A172 (cell line): ENCODE measurements at regions not wholly inside any gene's neighbourhood (a gene's known extent, or its start where the extent isn't known, plus 50 kb on each side); places are given as distances from the start of the nearest gene placed in this dataset.

ENCODE experiments used
- DNase-seq: peaks from one replicate; pipeline ENCODE4 v3.0.0-alpha.2; 2015; ENCODE audit warnings: low spot score

DNA sequence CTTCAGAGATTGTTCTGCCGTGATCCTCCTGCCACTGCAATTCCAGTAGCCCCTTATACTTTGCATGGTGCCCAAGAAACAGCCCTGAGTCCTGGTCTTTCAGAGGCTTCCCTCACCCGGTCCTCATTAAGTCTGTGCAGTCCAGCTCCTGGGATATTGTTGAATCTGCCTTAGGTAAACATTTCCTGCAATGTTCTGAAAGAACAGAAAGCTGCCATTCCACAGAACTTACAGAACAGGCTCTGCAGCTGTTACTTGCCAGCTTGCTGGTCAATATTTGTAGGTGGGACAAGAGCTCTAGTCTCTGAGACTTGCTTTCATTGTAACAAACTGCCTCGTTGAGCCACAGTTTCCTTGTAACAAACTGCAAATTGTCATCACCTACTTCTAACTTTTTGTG lies 115.0 kb upstream of the KIF5B start:
- no peak for DNase-seq

GRCh38 chr10:32169556-32169955 lies 113.3 kb upstream of the KIF5B start:
- no peak for DNase-seq

DNA sequence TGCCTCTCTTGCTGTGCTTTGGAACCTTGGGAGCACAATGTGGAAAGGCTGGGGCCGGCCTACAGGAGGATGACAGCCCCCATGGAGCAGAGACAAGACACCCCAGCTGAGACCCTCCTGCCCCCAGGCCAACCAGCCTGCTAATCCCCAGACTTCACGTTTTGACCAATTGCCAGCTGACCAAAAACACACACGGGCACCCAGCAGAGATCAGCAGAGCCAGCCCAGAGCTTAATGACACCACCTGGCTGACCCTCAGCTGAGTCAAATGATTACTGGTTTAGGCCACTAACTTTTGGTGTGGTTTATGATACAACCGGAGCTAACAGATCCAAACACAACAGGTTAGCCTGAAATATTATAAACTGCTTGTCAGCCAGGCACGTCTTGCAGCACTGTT lies 111.2 kb upstream of the KIF5B start:
- DNase-seq: no peak

DNA sequence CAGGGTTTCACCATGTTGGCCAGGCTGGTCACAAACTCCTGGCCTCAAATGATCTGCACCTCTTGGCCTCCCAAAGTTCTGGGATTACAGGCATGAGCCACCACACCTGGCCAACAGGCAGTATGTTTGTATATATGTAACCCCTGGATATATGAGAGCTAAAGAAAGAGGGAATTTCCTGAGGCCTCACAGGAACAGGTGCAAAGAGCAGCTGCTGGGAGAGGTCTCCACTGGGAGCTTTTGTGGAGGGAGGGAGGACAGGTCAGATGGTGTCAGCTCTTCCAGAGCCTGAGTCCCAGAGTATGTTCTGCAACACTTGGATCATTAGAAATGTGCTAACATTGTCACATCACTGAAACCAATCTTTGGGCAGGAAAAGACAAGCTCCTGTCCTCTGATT lies 110.1 kb upstream of the KIF5B start:
- DNase-seq: no peak

GRCh38 chr10:32163762-32164148 lies 107.5 kb upstream of the KIF5B start:
- DNase-seq: no peak

DNA sequence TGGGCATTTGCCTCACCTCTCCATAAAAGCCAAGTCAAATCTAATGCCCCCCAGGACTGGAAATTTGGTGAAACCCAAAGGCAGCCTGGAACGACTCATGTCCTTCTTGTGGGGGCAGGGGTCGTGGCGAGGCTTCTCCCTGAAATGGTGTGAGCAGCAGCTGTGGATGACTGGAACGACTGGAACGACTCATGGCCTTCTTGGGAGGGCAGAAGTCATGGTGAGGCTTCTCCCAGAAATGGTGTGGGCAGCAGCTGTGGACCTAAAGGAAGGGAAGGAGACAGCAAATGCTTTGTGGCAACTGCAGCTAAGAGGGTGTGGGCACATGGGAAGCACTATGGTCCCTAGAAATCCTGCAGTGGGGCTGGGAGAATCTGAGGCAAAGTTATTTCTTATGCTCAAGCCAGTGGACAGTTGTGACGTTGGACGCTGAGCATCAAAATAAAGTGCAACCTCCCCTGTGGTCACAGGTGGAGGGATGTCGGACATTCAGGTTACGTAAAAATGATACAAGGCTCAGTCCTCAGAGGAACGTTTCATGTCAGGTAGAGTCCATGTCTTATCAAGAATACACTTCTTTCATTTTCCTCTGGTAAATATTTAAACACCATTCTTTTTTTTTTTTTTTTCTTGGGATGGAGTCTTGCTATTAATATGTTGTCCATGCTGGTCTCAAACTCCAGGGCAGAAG lies 107.0 kb upstream of the KIF5B start:
- no peak for DNase-seq

GRCh38 chr10:32161586-32161985 lies 105.4 kb upstream of the KIF5B start:
- DNase-seq: no peak

- no peak for DNase-seq
Observed at GRCh38 chr10:32160864-32161263, 104.6 kb upstream of the KIF5B start.

DNA sequence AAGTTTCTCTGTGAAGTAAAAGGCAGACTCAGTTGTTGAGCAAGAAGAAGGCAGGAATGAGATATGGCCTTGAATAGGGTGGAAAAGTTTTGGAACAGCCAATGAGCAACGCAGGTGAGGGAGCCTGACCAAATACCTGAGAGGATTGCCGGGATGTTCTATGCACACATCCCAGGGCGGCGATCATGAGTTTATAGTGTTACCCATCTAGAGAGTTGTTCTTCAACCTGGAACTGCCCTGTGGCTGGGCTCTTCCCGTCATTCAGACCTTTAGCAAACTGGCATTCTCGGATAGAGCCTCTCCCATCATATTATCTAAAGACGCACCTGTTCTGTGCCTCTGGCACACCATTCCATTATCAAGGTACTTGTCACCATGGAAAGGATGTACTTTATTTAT lies 103.0 kb upstream of the KIF5B start:
- DNase-seq: no peak

- no peak for DNase-seq
Observed at GRCh38 chr10:32156031-32156495, 99.8 kb upstream of the KIF5B start.

DNA sequence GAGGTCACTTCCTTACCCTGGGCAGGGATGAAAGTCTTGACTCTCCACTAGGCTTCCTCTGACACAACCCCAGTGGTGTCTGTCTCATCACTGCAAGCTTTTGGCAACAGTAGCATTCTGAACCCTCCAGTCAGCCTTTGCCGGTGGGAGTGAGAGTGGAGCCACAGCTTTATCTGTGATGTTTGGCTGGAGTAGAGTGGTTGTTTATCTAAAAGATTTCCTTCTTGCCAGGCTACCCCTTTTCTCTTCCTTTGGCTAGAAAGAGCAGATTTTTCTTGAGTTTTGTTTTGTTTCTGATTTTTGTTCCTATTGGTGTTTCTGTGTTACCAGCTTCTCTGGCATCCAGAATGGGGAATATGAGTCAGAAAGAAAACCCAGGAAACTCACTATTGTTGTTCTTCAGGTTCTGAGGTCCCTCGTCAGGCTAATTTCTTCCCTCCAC lies 98.9 kb upstream of the KIF5B start:
- no peak for DNase-seq

GRCh38 chr10:32153931-32154330 lies 97.7 kb upstream of the KIF5B start:
- DNase-seq: no peak

GRCh38 chr10:32153252-32153651 lies 97.0 kb upstream of the KIF5B start:
- no peak for DNase-seq

GRCh38 chr10:32151871-32152270 lies 95.6 kb upstream of the KIF5B start:
- DNase-seq: no peak

GRCh38 chr10:32150532-32151101 lies 94.4 kb upstream of the KIF5B start:
- DNase-seq: no peak

GRCh38 chr10:32149252-32149955 lies 93.2 kb upstream of the KIF5B start:
- DNase-seq: peak; percentile 93

- no peak for DNase-seq
Observed at GRCh38 chr10:32148864-32149251, 92.6 kb upstream of the KIF5B start.

- no peak for DNase-seq
Observed at GRCh38 chr10:32147730-32148129, 91.5 kb upstream of the KIF5B start.

GRCh38 chr10:32146166-32146565 lies 89.9 kb upstream of the KIF5B start:
- no peak for DNase-seq

DNA sequence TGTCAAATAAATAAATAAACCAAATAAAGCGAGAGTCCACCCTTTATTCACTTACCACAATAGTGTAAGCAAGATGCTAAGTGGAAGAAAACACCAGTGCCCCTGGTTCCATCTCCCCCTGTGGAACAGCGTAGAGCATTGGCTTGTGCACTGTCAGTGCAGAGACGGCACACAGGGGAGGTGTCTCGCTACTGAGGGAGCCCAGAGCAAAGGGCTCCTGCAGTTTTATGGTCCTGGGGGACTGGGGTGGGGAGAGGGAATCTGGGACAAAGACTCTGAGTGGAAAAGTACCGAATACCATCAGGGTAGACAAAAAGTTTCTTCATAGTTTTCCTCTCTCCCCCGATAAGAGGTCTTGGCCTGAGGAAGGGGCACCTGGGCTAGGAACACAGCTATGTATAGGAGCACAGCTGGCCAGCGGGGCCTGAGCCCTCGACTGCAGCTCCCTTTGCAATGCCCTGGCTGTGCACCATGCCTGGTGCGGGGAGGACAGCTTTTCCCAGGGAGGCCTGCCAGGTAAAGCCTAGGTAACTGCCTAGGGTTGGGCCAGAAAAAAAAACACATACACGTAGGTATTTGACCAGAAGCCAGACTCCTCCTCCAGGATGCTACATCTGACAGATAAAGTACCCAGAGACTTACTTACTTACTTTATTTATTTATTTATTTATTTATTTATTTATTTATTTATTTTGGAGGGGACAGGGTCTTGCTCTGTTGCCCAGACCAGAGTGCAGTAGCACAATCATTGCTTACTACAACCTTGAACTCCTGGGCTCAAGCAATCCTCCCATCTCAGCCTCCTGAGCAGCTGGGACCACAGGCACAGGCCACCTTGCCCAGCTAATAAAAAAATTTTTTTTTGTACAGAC lies 88.8 kb upstream of the KIF5B start:
- DNase-seq: no peak

DNA sequence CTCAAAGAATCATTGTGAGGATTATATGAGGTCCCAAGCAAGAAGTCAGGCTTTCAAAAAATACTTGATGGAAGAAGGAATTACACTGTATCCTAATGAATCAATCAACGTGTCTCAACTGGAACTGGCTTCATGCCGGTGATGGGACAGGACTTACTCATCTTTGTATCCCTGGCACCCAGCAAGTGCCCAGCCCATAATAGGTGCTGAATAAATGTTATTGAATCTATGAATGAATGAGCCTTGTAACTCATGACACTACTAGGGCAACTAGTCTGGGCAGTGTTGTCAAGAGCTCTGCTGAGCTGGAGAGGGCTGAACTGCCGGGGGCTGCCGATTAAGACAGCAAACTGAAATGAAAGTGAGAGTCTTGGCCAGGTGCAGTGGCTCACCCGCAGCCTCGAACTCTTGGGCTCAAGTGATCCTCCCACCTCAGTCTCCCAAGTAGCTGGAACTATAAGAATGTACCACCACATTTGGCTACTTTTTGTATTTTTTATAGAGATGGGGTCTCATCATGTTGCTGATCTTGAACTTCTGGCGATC lies 87.2 kb upstream of the KIF5B start:
- no peak for DNase-seq

DNA sequence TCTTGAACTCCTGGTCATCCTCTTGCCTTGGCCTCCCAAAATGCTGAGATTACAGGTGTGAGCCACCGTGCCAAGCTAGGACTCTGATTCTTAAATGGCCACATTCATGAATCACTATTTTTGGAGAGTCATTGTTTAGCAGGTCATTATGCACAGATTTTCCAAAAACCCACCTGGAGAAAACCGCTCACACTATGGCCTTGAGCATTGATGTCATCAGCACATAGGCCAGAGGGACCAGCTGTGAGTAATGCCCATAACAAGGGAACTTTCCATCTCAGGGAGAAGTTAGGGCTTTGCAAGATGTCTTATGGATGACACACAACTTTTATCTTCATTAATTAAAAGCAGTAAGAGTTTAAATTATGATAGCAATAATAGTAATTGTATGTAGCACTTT lies 86.4 kb upstream of the KIF5B start:
- DNase-seq: no peak
